ENCODE measurements at regions not wholly inside any gene's neighbourhood (a gene's known extent, or its start where the extent isn't known, plus 50 kb on each side); places are given as distances from the start of the nearest gene placed in this dataset.

DNA sequence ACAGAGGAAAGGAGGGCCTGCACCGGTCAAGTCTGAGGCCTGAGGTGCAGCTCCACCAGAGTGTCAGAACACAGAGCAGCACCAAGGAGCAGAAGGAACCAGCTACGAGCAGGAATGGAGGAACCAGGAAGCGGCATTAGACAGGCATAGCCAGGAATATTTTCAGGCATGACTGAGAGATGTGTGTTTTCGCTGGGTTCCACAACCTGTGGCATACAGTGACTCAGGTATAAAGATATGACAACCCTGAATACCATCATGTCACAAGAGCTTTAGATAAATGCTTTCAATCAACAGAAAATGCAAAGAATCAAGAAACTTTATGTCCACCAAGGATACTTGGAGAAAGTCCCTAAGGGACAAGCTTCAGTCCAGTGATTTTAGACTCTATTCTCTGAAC lies 189.3 kb upstream of the NRIP1 start:
- H3K9me3 Mint-ChIP-seq: no peaks in the 10 kb centered on the region
- CTCF ChIA-PET: no interaction called here
- H3K27me3 Mint-ChIP-seq: peaks cover 6% of the 10 kb centered on the region
- H3K36me3 Mint-ChIP-seq (ENCODE audit: low read depth): no peaks in the 10 kb centered on the region
- intact Hi-C loops (cut with micrococcal nuclease): no loop called here
- TF ChIP-seq CTCF (IDR thresholded peaks at IDR 0.05): no peak
- POLR2A ChIA-PET: no interaction called here
- DNase-seq (no peak), ATAC-seq (ENCODE audit: low read depth) (no peak)
- no peak overlapping the region for H3K27ac Mint-ChIP-seq
- no peak overlapping the region for H3K4me3 Mint-ChIP-seq
- H3K4me1 Mint-ChIP-seq: no peaks in the 10 kb centered on the region

DNA sequence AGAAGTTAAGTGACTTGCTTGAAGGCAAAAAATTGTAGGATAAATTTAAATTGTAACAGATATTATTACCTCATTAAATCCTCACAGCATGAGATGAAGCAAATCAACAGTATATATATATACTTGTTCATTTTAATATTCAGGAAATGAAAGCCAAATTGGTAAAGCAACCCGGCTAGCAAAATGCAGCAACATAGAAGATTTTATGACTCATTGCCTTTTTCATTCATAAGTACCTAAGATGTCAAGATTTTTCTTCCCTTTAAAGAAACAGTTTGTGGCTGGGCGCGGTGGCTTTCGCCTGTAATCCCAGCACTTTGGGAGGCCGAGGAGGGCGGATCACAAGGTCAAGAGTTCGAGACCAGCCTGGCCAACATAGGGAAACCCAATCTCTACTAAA lies 190.5 kb upstream of the NRIP1 start:
- no peak for ATAC-seq (ENCODE audit: low read depth)
- TF ChIP-seq CTCF (IDR thresholded peaks at IDR 0.05): no peak
- ChIA-PET POLR2A (no interaction called here), CTCF (no interaction called here)
- peaks cover 6% of the 10 kb centered on the region for H3K27me3 Mint-ChIP-seq
- H3K27ac Mint-ChIP-seq: no peak overlapping the region
- intact Hi-C loops (cut with micrococcal nuclease): no loop called here
- DNase-seq: no peak
- no peak overlapping the region for H3K4me3 Mint-ChIP-seq
- no peaks in the 10 kb centered on the region for H3K36me3 Mint-ChIP-seq (ENCODE audit: low read depth)
- no peaks in the 10 kb centered on the region for H3K9me3 Mint-ChIP-seq
- H3K4me1 Mint-ChIP-seq: no peaks in the 10 kb centered on the region

GRCh38 chr21:15255763-15256162 lies 191.0 kb upstream of the NRIP1 start:
- POLR2A ChIA-PET: no interaction called here
- intact Hi-C loops (cut with micrococcal nuclease): no loop called here
- peaks cover 6% of the 10 kb centered on the region for H3K27me3 Mint-ChIP-seq
- no peaks in the 10 kb centered on the region for H3K4me1 Mint-ChIP-seq
- H3K36me3 Mint-ChIP-seq (ENCODE audit: low read depth): no peaks in the 10 kb centered on the region
- H3K27ac Mint-ChIP-seq: no peak overlapping the region
- CTCF ChIA-PET: no interaction called here
- no peak overlapping the region for H3K4me3 Mint-ChIP-seq
- no peak for TF ChIP-seq CTCF (IDR thresholded peaks at IDR 0.05)
- DNase-seq (no peak), ATAC-seq (ENCODE audit: low read depth) (no peak)
- H3K9me3 Mint-ChIP-seq: no peaks in the 10 kb centered on the region

GRCh38 chr21:15256996-15257395 lies 192.2 kb upstream of the NRIP1 start:
- DNase-seq: no peak
- no peak for TF ChIP-seq CTCF (IDR thresholded peaks at IDR 0.05)
- no peaks in the 10 kb centered on the region for H3K4me1 Mint-ChIP-seq
- POLR2A ChIA-PET: no interaction called here
- no peak overlapping the region for H3K4me3 Mint-ChIP-seq
- CTCF ChIA-PET: no interaction called here
- H3K27ac Mint-ChIP-seq: no peak overlapping the region
- intact Hi-C loops (cut with micrococcal nuclease): no loop called here
- no peak for ATAC-seq (ENCODE audit: low read depth)
- no peaks in the 10 kb centered on the region for H3K9me3 Mint-ChIP-seq
- H3K36me3 Mint-ChIP-seq (ENCODE audit: low read depth): no peaks in the 10 kb centered on the region
- H3K27me3 Mint-ChIP-seq: peaks cover 6% of the 10 kb centered on the region

- intact Hi-C loops (cut with micrococcal nuclease): no loop called here
- Mint-ChIP-seq H3K27me3 (peaks cover 6% of the 10 kb centered on the region), H3K9me3 (no peaks in the 10 kb centered on the region), H3K36me3 (ENCODE audit: low read depth) (no peaks in the 10 kb centered on the region), H3K27ac (no peak overlapping the region), H3K4me3 (no peak overlapping the region), H3K4me1 (no peaks in the 10 kb centered on the region)
- POLR2A ChIA-PET: no interaction called here
- CTCF ChIA-PET: no interaction called here
- TF ChIP-seq CTCF (IDR thresholded peaks at IDR 0.05): no peak
- ATAC-seq (ENCODE audit: low read depth) (no peak), DNase-seq (no peak)
Observed at GRCh38 chr21:15257646-15258045, 192.8 kb upstream of the NRIP1 start.

All from activated B cell treated with CpG ODN at 0.5 μM for 24 hours (primary cell).